Activated T-cell treated with anti-CD3 and anti-CD28 coated beads, Interleukin-2, amount 50 U/mL, for 24 hours (primary cell): ENCODE measurements at regions not wholly inside any gene's neighbourhood (a gene's known extent, or its start where the extent isn't known, plus 50 kb on each side); places are given as distances from the start of the nearest gene placed in this dataset.

Experiments
- DNase-seq: peaks from one replicate; pipeline ENCODE4 v3.0.0-alpha.2; 2020
- H3K27ac Mint-ChIP-seq: 2 replicates; pipeline ENCODE4 v1.8.0; 2020; ENCODE audit warnings: mild to moderate bottlenecking, mixed read lengths
- H3K27me3 Mint-ChIP-seq: 2 replicates; pipeline ENCODE4 v1.8.0; 2020; ENCODE audit warnings: mixed read lengths
- H3K36me3 Mint-ChIP-seq: 2 replicates; pipeline ENCODE4 v1.8.0; 2020; ENCODE audit warnings: low read depth, mixed read lengths
- H3K4me1 Mint-ChIP-seq: 2 replicates; pipeline ENCODE4 v1.8.0; 2020; ENCODE audit warnings: low read depth, mixed read lengths
- H3K4me3 Mint-ChIP-seq: 2 replicates; pipeline ENCODE4 v1.8.0; 2020; ENCODE audit warnings: mild to moderate bottlenecking, moderate library complexity, mixed read lengths
- H3K9me3 Mint-ChIP-seq: 2 replicates; pipeline ENCODE4 v1.8.0; 2020; ENCODE audit warnings: mixed read lengths

- no peaks in the 10 kb centered on the region for H3K36me3 Mint-ChIP-seq
- H3K4me1 Mint-ChIP-seq = no peaks in the 10 kb centered on the region
- no peak overlapping the region for H3K27ac Mint-ChIP-seq
- no peaks in the 10 kb centered on the region for H3K27me3 Mint-ChIP-seq
- no peak for DNase-seq
- no peak overlapping the region for H3K4me3 Mint-ChIP-seq
- peaks cover 5% of the 10 kb centered on the region for H3K9me3 Mint-ChIP-seq
Observed at GRCh38 chr21:16741141-16741665, 771.6 kb upstream of the CXADR start.

GRCh38 chr21:16742131-16742641 lies 770.7 kb upstream of the CXADR start:
- no peak overlapping the region for H3K4me3 Mint-ChIP-seq
- peaks cover 3% of the 10 kb centered on the region for H3K9me3 Mint-ChIP-seq
- H3K27ac Mint-ChIP-seq = no peak overlapping the region
- H3K36me3 Mint-ChIP-seq = no peaks in the 10 kb centered on the region
- H3K4me1 Mint-ChIP-seq = no peaks in the 10 kb centered on the region
- no peak for DNase-seq
- H3K27me3 Mint-ChIP-seq = no peaks in the 10 kb centered on the region

GRCh38 chr21:16742741-16743140 lies 770.1 kb upstream of the CXADR start:
- Mint-ChIP-seq H3K27me3 (no peaks in the 10 kb centered on the region), H3K27ac (no peak overlapping the region), H3K4me3 (no peak overlapping the region), H3K9me3 (peaks cover 3% of the 10 kb centered on the region), H3K36me3 (no peaks in the 10 kb centered on the region), H3K4me1 (no peaks in the 10 kb centered on the region)
- no peak for DNase-seq

- DNase-seq = no peak
- no peaks in the 10 kb centered on the region for H3K4me1 Mint-ChIP-seq
- H3K4me3 Mint-ChIP-seq = no peak overlapping the region
- H3K9me3 Mint-ChIP-seq = peaks cover 6% of the 10 kb centered on the region
- H3K27me3 Mint-ChIP-seq = no peaks in the 10 kb centered on the region
- no peak overlapping the region for H3K27ac Mint-ChIP-seq
- H3K36me3 Mint-ChIP-seq = no peaks in the 10 kb centered on the region
Observed at GRCh38 chr21:16743317-16743716, 769.5 kb upstream of the CXADR start.

GRCh38 chr21:16750926-16751325 lies 761.9 kb upstream of the CXADR start:
- Mint-ChIP-seq H3K36me3 (no peaks in the 10 kb centered on the region), H3K27ac (no peak overlapping the region), H3K4me3 (no peak overlapping the region), H3K9me3 (peaks cover 3% of the 10 kb centered on the region), H3K27me3 (no peaks in the 10 kb centered on the region), H3K4me1 (no peaks in the 10 kb centered on the region)
- no peak for DNase-seq

- Mint-ChIP-seq H3K9me3 (peaks cover 3% of the 10 kb centered on the region), H3K27ac (no peak overlapping the region), H3K4me3 (no peak overlapping the region), H3K27me3 (no peaks in the 10 kb centered on the region), H3K4me1 (no peaks in the 10 kb centered on the region), H3K36me3 (no peaks in the 10 kb centered on the region)
- DNase-seq = no peak
Observed at GRCh38 chr21:16751695-16752474, 761.0 kb upstream of the CXADR start.

- H3K27me3 Mint-ChIP-seq = no peaks in the 10 kb centered on the region
- H3K36me3 Mint-ChIP-seq = no peaks in the 10 kb centered on the region
- no peak overlapping the region for H3K4me3 Mint-ChIP-seq
- no peak for DNase-seq
- H3K27ac Mint-ChIP-seq = no peak overlapping the region
- H3K4me1 Mint-ChIP-seq = no peaks in the 10 kb centered on the region
- H3K9me3 Mint-ChIP-seq = peaks cover 3% of the 10 kb centered on the region
Observed at GRCh38 chr21:16752475-16752857, 760.4 kb upstream of the CXADR start.

- no peaks in the 10 kb centered on the region for H3K9me3 Mint-ChIP-seq
- no peaks in the 10 kb centered on the region for H3K27me3 Mint-ChIP-seq
- no peaks in the 10 kb centered on the region for H3K36me3 Mint-ChIP-seq
- DNase-seq = no peak
- H3K4me1 Mint-ChIP-seq = no peaks in the 10 kb centered on the region
- H3K27ac Mint-ChIP-seq = no peak overlapping the region
- H3K4me3 Mint-ChIP-seq = no peak overlapping the region
Observed at GRCh38 chr21:16755061-16755460, 757.8 kb upstream of the CXADR start.

- Mint-ChIP-seq H3K36me3 (no peaks in the 10 kb centered on the region), H3K27ac (no peak overlapping the region), H3K4me1 (no peaks in the 10 kb centered on the region), H3K27me3 (no peaks in the 10 kb centered on the region), H3K9me3 (peaks cover 26% of the 10 kb centered on the region), H3K4me3 (no peak overlapping the region)
- DNase-seq = no peak
Observed at GRCh38 chr21:16767201-16767600, 745.6 kb upstream of the CXADR start.

- Mint-ChIP-seq H3K36me3 (no peaks in the 10 kb centered on the region), H3K27me3 (no peaks in the 10 kb centered on the region), H3K4me1 (no peaks in the 10 kb centered on the region), H3K9me3 (peaks cover 26% of the 10 kb centered on the region), H3K4me3 (no peak overlapping the region), H3K27ac (no peak overlapping the region)
- DNase-seq = no peak
Observed at GRCh38 chr21:16768096-16768495, 744.7 kb upstream of the CXADR start.

GRCh38 chr21:16770266-16770665 lies 742.6 kb upstream of the CXADR start:
- no peaks in the 10 kb centered on the region for H3K27me3 Mint-ChIP-seq
- H3K27ac Mint-ChIP-seq = no peak overlapping the region
- no peaks in the 10 kb centered on the region for H3K36me3 Mint-ChIP-seq
- no peak overlapping the region for H3K4me3 Mint-ChIP-seq
- H3K4me1 Mint-ChIP-seq = no peaks in the 10 kb centered on the region
- no peak for DNase-seq
- peaks cover 23% of the 10 kb centered on the region for H3K9me3 Mint-ChIP-seq

GRCh38 chr21:16773206-16773605 lies 739.6 kb upstream of the CXADR start:
- Mint-ChIP-seq H3K27me3 (no peaks in the 10 kb centered on the region), H3K4me1 (no peaks in the 10 kb centered on the region), H3K27ac (no peak overlapping the region), H3K36me3 (no peaks in the 10 kb centered on the region), H3K9me3 (peaks cover 18% of the 10 kb centered on the region), H3K4me3 (no peak overlapping the region)
- no peak for DNase-seq

- no peaks in the 10 kb centered on the region for H3K4me1 Mint-ChIP-seq
- no peaks in the 10 kb centered on the region for H3K27me3 Mint-ChIP-seq
- no peak overlapping the region for H3K4me3 Mint-ChIP-seq
- H3K9me3 Mint-ChIP-seq = peaks cover 16% of the 10 kb centered on the region
- H3K27ac Mint-ChIP-seq = no peak overlapping the region
- DNase-seq = no peak
- no peaks in the 10 kb centered on the region for H3K36me3 Mint-ChIP-seq
Observed at GRCh38 chr21:16775076-16775475, 737.8 kb upstream of the CXADR start.

GRCh38 chr21:16777041-16777720 lies 735.7 kb upstream of the CXADR start:
- Mint-ChIP-seq H3K27ac (no peak overlapping the region), H3K27me3 (no peaks in the 10 kb centered on the region), H3K4me1 (no peaks in the 10 kb centered on the region), H3K4me3 (no peak overlapping the region), H3K36me3 (no peaks in the 10 kb centered on the region), H3K9me3 (peaks cover 21% of the 10 kb centered on the region)
- DNase-seq = no peak

- Mint-ChIP-seq H3K27ac (no peak overlapping the region), H3K36me3 (no peaks in the 10 kb centered on the region), H3K4me1 (no peaks in the 10 kb centered on the region), H3K27me3 (no peaks in the 10 kb centered on the region), H3K4me3 (no peak overlapping the region), H3K9me3 (peaks cover 11% of the 10 kb centered on the region)
- no peak for DNase-seq
Observed at GRCh38 chr21:16788584-16788983, 724.3 kb upstream of the CXADR start.
